HCT116 (cell line): ENCODE measurements at regions not wholly inside any gene's neighbourhood (a gene's known extent, or its start where the extent isn't known, plus 50 kb on each side); places are given as distances from the start of the nearest gene placed in this dataset.

Source experiments
- ATAC-seq: fragments of 200-7000 bp; cut with Tn5 transposase; 2 replicates; pipeline ENCODE4 v1.9.1; 2020; ENCODE audit warnings: mild to moderate bottlenecking, moderate library complexity
- BruUV-seq: library from RNA; stranded (reverse); fragments of 400-500 nt; replicated peaks from 2 replicates; lab custom pipeline; 2021; lab: Mats Ljungman, UMichigan
- CTCF ChIA-PET: fragments of 300-600 bp; sonication (Branson Sonifier 250); formaldehyde crosslinking; loops from one replicate; lab custom pipeline; 2021; ENCODE audit warnings: antibody characterized with exemption; lab: Charles Lee
- POLR2A ChIA-PET: fragments of 300-600, 350-600 bp; sonication (Branson Sonifier 250); formaldehyde crosslinking; loops from one replicate; lab custom pipeline; 2021; ENCODE audit warnings: antibody characterized with exemption; lab: Charles Lee
- RAD21 ChIA-PET, 2 experiments: fragments of 300-600 bp; sonication (Branson Sonifier 250); formaldehyde crosslinking; loops; one replicate each; lab custom pipeline; 2023; ENCODE audit warnings: low total read pairs in 2 of 2; ENCODE audit not compliant: uncharacterized antibody in 2 of 2, unreplicated experiment in 2 of 2, low non-redundant PET in 1 of 2; lab: Charles Lee
- DNase-seq: peaks from one replicate; pipeline ENCODE4 v3.0.0-alpha.2; 2010; ENCODE audit warnings: low read depth, low spot score
- H2AFZ ChIP-seq: fragments of 200-600 bp; shearing (Covaris generic), sonication (generic); 2 replicates; pipeline ENCODE4 v1.6.1; 2017; ENCODE audit warnings: low read depth, mixed run types, mixed read lengths, antibody characterized with exemption, low read length; ENCODE audit not compliant: poor library complexity, severe bottlenecking
- H3K27ac ChIP-seq: 2 replicates; pipeline ENCODE4 v1.5.1; 2012; ENCODE audit warnings: low read depth, low read length
- H3K27me3 ChIP-seq: fragments of 200-600 bp; sonication (generic); 2 replicates; pipeline ENCODE4 v1.6.1; 2016; ENCODE audit warnings: mixed run types, low read length, mixed read lengths; ENCODE audit not compliant: insufficient read depth
- H3K36me3 ChIP-seq, 2 experiments: fragments of 200-500 bp in 1 of 2; fragments of 200-600 bp in 1 of 2; sonication (Bioruptor generic) in 1 of 2; sonication (generic) in 1 of 2; 2 replicates each; pipeline versions ENCODE4 v1.5.1 to v1.6.1; 2014 to 2016; ENCODE audit warnings: low read length in 2 of 2, inconsistent platforms in 1 of 2, mixed read lengths in 1 of 2, mixed run types in 1 of 2; ENCODE audit not compliant: insufficient read depth in 2 of 2, control insufficient read depth in 1 of 2
- H3K4me1 ChIP-seq, 2 experiments: fragments of 200-600 bp in 1 of 2; sonication (generic) in 1 of 2; 2 replicates each; pipeline versions ENCODE4 v1.5.1 to v1.6.1; 2012 to 2017; ENCODE audit warnings: low read length in 2 of 2, inconsistent platforms in 1 of 2, mild to moderate bottlenecking in 1 of 2, mixed read lengths in 1 of 2, mixed run types in 1 of 2, moderate library complexity in 1 of 2; ENCODE audit not compliant: insufficient read depth in 2 of 2, control insufficient read depth in 1 of 2
- H3K4me2 ChIP-seq: fragments of 200-600 bp; sonication (generic); 2 replicates; pipeline ENCODE4 v1.6.1; 2017; ENCODE audit warnings: mixed run types, low read length, mixed read lengths
- H3K4me3 ChIP-seq, 2 experiments: fragments of 200-600 bp in 1 of 2; sonication (generic) in 1 of 2; replicated peaks in 1 of 2; 2 replicates each; pipeline ENCODE4 v1.5.1; 2011 to 2016; ENCODE audit warnings: low read length in 2 of 2, control low read depth in 1 of 2, low read depth in 1 of 2, mild to moderate bottlenecking in 1 of 2, mixed read lengths in 1 of 2, mixed run types in 1 of 2
- H3K79me2 ChIP-seq: fragments of 200-600 bp; sonication (generic); 2 replicates; pipeline ENCODE4 v1.6.1; 2017; ENCODE audit warnings: mild to moderate bottlenecking, mixed run types, low read length, moderate library complexity, mixed read lengths; ENCODE audit not compliant: insufficient read depth
- H3K9ac ChIP-seq: fragments of 200-600 bp; sonication (generic); 2 replicates; pipeline ENCODE4 v1.6.1; 2016; ENCODE audit warnings: low read length, mixed read lengths
- H3K9me2 ChIP-seq: fragments of 200-600 bp; sonication (generic), shearing (Covaris generic); 2 replicates; pipeline ENCODE4 v1.6.1; 2017; ENCODE audit warnings: mixed run types, mild to moderate bottlenecking, moderate library complexity; ENCODE audit not compliant: insufficient read depth
- H3K9me3 ChIP-seq, 2 experiments: fragments of 200-500 bp in 1 of 2; fragments of 200-600 bp in 1 of 2; sonication (Bioruptor generic) in 1 of 2; sonication (generic) in 1 of 2; 2 replicates each; pipeline ENCODE4 v1.6.1; 2014 to 2017; ENCODE audit warnings: low read length in 2 of 2, mixed read lengths in 2 of 2, inconsistent platforms in 1 of 2, low read depth in 1 of 2, mild to moderate bottlenecking in 1 of 2, mixed run types in 1 of 2, moderate library complexity in 1 of 2; ENCODE audit not compliant: control insufficient read depth in 1 of 2, insufficient read depth in 1 of 2
- H4K20me1 ChIP-seq: fragments of 200-600 bp; sonication (generic), shearing (Covaris generic); 2 replicates; pipeline ENCODE4 v1.6.1; 2017; ENCODE audit warnings: mixed run types, mild to moderate bottlenecking, moderate library complexity; ENCODE audit not compliant: insufficient read depth
- CBX3 ChIP-seq: IDR thresholded peaks from 2 replicates; pipeline ENCODE4 v1.6.1; 2012; ENCODE audit warnings: low read depth
- CEBPB ChIP-seq: IDR thresholded peaks from 2 replicates; pipeline ENCODE4 v1.6.1; 2012; ENCODE audit warnings: low read depth
- EGR1 ChIP-seq: IDR thresholded peaks from 2 replicates; pipeline ENCODE4 v1.6.1; 2012; ENCODE audit warnings: low read depth
- ELF1 ChIP-seq: IDR thresholded peaks from 2 replicates; pipeline ENCODE4 v1.6.1; 2012; ENCODE audit warnings: low read depth, borderline replicate concordance
- EZH2 ChIP-seq: fragments of 200-600 bp; sonication (generic); IDR thresholded peaks from 2 replicates; pipeline ENCODE4 v1.6.1; 2017; ENCODE audit warnings: antibody characterized with exemption, mixed run types
- EZH2phosphoT487 ChIP-seq: fragments of 200-600 bp; IDR thresholded peaks from 2 replicates; pipeline ENCODE4 v1.6.1; 2018; ENCODE audit warnings: antibody characterized with exemption, borderline replicate concordance
- FOSL1 ChIP-seq: IDR thresholded peaks from 2 replicates; pipeline ENCODE4 v1.6.1; 2012; ENCODE audit warnings: low read depth
- JUND ChIP-seq: IDR thresholded peaks from 2 replicates; pipeline ENCODE4 v1.6.1; 2012
- POLR2A ChIP-seq: IDR thresholded peaks from 2 replicates; pipeline ENCODE4 v1.7.0; 2011; ENCODE audit warnings: borderline replicate concordance; ENCODE audit not compliant: insufficient read depth, insufficient read length; ENCODE audit errors: extremely low read depth
- POLR2AphosphoS5 ChIP-seq: IDR thresholded peaks from 2 replicates; pipeline ENCODE4 v1.6.1; 2011; ENCODE audit warnings: mild to moderate bottlenecking, low read depth, low read length, moderate library complexity
- RAD21 ChIP-seq: IDR thresholded peaks from 2 replicates; pipeline ENCODE4 v1.6.1; 2012; ENCODE audit warnings: low read depth, mild to moderate bottlenecking
- SIN3A ChIP-seq: IDR thresholded peaks from 2 replicates; pipeline ENCODE4 v1.6.1; 2012; ENCODE audit warnings: low read depth
- SP1 ChIP-seq: IDR thresholded peaks from 2 replicates; pipeline ENCODE4 v1.6.1; 2012; ENCODE audit warnings: low read depth
- SRF ChIP-seq: IDR thresholded peaks from 2 replicates; pipeline ENCODE4 v1.6.1; 2012; ENCODE audit warnings: low read depth
- TCF7L2 ChIP-seq: IDR thresholded peaks from 2 replicates; pipeline ENCODE4 v1.7.0; 2011; ENCODE audit warnings: borderline replicate concordance, inconsistent platforms; ENCODE audit not compliant: insufficient read depth, insufficient read length; ENCODE audit errors: extremely low read depth
- YY1 ChIP-seq: IDR thresholded peaks from 2 replicates; pipeline ENCODE4 v1.6.1; 2011; ENCODE audit warnings: low read length, low read depth, moderate library complexity, mild to moderate bottlenecking; ENCODE audit not compliant: insufficient replicate concordance; ENCODE audit errors: extremely low read depth
- ZFX ChIP-seq: fragments of 450-650 bp; IDR thresholded peaks from 2 replicates; pipeline ENCODE4 v1.6.1; 2017
- ZNF274 ChIP-seq: fragments of 200-500 bp; sonication (Bioruptor generic); IDR thresholded peaks from 2 replicates; pipeline ENCODE4 v1.6.1; 2014; ENCODE audit warnings: mild to moderate bottlenecking, low read depth, low read length, inconsistent platforms
- intact Hi-C: fragments of 100-400 bp; cut with micrococcal nuclease; formaldehyde crosslinking; loops from 2 replicates; pipeline ENCODE4 v1.10.0; 2022
- TF ChIP-seq, protein P1 (sequence below): IDR thresholded peaks from 2 replicates; pipeline ENCODE4 v1.6.1; 2012
- TF ChIP-seq, protein P2 (sequence below), 3 experiments: fragments of 200-600 bp in 1 of 3; sonication (generic) in 1 of 3; IDR thresholded peaks in 2 of 3; conservative IDR thresholded peaks in 1 of 3; 2 replicates each; pipeline ENCODE4 v1.5.1; 2012 to 2017; ENCODE audit warnings: low read depth in 2 of 3, low read length in 2 of 3, antibody characterized with exemption in 1 of 3, borderline replicate concordance in 1 of 3, control low read depth in 1 of 3, mild to moderate bottlenecking in 1 of 3, mixed read lengths in 1 of 3, mixed run types in 1 of 3, moderate library complexity in 1 of 3; ENCODE audit not compliant: insufficient read depth in 1 of 3
- TF ChIP-seq, protein P3 (sequence below): IDR thresholded peaks from 2 replicates; pipeline ENCODE4 v1.6.1; 2011; ENCODE audit warnings: mild to moderate bottlenecking, low read length, moderate library complexity; ENCODE audit not compliant: insufficient replicate concordance; ENCODE audit errors: extremely low read depth

DNA sequence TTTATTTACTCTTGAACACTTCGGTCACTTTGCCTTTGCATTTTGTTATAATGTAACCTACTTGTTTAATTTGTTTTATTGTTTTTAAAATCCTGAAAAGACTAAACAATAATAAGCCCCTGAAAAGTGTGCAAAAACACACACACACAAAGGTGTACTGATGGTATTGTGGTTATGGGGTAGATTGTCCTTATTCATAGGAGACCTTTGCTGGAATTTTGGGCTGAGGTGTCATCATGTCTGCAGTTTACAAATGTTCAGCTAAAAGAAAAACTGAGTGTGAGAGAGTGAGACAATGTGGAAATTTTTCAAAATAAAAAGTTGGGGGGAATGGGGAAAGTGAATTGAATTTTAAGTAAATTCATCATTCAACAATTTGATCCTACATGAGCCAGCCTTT, 174.9 kb downstream of the QDPR start (continued):
- no peak for TF ChIP-seq FOSL1
- no peak for TF ChIP-seq EZH2
- TF ChIP-seq, protein P1, sequence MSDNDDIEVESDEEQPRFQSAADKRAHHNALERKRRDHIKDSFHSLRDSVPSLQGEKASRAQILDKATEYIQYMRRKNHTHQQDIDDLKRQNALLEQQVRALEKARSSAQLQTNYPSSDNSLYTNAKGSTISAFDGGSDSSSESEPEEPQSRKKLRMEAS = no peak
- no peak for TF ChIP-seq EZH2phosphoT487
- no peak for TF ChIP-seq JUND
- TF ChIP-seq POLR2A = no peak

DNA sequence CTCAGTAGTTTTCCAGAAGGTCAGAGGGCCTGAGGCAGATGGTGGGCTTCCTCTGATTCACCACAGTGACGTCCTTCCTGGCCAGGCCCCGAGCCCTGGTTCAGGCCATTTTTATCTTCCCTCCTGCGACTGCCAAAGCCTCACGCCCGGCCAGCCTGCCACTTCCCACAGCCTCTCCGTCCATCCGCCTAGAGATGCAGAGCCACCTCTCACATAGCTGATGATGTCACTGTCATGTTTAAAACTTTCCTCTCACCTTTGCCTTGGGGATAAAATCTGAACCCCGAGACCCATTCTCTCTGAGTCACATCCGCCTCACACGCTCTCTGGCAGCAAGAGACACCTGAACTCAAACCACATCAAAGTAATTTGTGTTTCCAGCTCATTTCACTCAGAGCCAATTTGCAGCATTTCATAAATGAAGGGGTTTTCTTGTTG, 175.3 kb downstream of the QDPR start:
- Histone ChIP-seq H3K27ac (no peak overlapping the region), H3K4me3 (peak overlapping the region in 1 of 2 experiments; percentile 15; a peak in 2 of 4 replicates), H3K9me3 (no peaks in the 10 kb centered on the region), H3K79me2 (no peaks in the 10 kb centered on the region), H3K4me2 (peak overlapping the region; percentile 65), H3K4me1 (peaks cover 19 to 21% of the 10 kb centered on the region in 2 experiments), H3K27me3 (peaks cover 6% of the 10 kb centered on the region; the same call in 1 of the 2 replicates), H2AFZ (peak overlapping the region; percentile 80), H4K20me1 (no peaks in the 10 kb centered on the region), H3K9ac (no peak overlapping the region), H3K9me2 (no peaks in the 10 kb centered on the region), H3K36me3 (no peaks in the 10 kb centered on the region)
- BruUV-seq = no TSS peak
- ChIA-PET POLR2A (no interaction called here), RAD21 (no interaction called here), CTCF (interaction anchor here (2.0 to 2.2 kb wide), 2 partner anchors 11 to 111 kb away, joined by 7 to 9 read pairs; no protein-coding TSS in a partner anchor)
- DNase-seq (peak; percentile 78), ATAC-seq (peak; percentile 87)
- intact Hi-C loops = no loop called here
- peak; percentile 46; the same call in 1 of the 2 replicates for TF ChIP-seq POLR2AphosphoS5
- TF ChIP-seq CEBPB = peak; percentile 88
- TF ChIP-seq SIN3A = peak; percentile 76
- peak; percentile 38 for TF ChIP-seq SRF
- TF ChIP-seq, protein P2, sequence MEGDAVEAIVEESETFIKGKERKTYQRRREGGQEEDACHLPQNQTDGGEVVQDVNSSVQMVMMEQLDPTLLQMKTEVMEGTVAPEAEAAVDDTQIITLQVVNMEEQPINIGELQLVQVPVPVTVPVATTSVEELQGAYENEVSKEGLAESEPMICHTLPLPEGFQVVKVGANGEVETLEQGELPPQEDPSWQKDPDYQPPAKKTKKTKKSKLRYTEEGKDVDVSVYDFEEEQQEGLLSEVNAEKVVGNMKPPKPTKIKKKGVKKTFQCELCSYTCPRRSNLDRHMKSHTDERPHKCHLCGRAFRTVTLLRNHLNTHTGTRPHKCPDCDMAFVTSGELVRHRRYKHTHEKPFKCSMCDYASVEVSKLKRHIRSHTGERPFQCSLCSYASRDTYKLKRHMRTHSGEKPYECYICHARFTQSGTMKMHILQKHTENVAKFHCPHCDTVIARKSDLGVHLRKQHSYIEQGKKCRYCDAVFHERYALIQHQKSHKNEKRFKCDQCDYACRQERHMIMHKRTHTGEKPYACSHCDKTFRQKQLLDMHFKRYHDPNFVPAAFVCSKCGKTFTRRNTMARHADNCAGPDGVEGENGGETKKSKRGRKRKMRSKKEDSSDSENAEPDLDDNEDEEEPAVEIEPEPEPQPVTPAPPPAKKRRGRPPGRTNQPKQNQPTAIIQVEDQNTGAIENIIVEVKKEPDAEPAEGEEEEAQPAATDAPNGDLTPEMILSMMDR (IDR thresholded peaks at IDR 0.05 in 2 of 3, conservative IDR thresholded peaks at IDR 0.05 in 1 of 3; ENCODE audit: borderline replicate concordance in 1 of 3, insufficient read depth in 1 of 3, low read depth in 2 of 3, low read length in 2 of 3) = no peak
- TF ChIP-seq EZH2 = no peak
- no peak for TF ChIP-seq POLR2A
- no peak for TF ChIP-seq ZFX
- no peak for TF ChIP-seq EGR1
- peak; percentile 92 for TF ChIP-seq TCF7L2
- no peak for TF ChIP-seq ZNF274
- TF ChIP-seq SP1 = peak; percentile 94
- no peak for TF ChIP-seq ELF1
- TF ChIP-seq, protein P3, sequence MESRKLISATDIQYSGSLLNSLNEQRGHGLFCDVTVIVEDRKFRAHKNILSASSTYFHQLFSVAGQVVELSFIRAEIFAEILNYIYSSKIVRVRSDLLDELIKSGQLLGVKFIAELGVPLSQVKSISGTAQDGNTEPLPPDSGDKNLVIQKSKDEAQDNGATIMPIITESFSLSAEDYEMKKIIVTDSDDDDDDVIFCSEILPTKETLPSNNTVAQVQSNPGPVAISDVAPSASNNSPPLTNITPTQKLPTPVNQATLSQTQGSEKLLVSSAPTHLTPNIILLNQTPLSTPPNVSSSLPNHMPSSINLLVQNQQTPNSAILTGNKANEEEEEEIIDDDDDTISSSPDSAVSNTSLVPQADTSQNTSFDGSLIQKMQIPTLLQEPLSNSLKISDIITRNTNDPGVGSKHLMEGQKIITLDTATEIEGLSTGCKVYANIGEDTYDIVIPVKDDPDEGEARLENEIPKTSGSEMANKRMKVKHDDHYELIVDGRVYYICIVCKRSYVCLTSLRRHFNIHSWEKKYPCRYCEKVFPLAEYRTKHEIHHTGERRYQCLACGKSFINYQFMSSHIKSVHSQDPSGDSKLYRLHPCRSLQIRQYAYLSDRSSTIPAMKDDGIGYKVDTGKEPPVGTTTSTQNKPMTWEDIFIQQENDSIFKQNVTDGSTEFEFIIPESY = no peak
- TF ChIP-seq JUND = peak; percentile 92
- TF ChIP-seq EZH2phosphoT487 = no peak
- TF ChIP-seq RAD21 = 0 out of 2 replicates have a peak, but pooled peaks have one; percentile 20
- peak; percentile 86 for TF ChIP-seq CBX3
- TF ChIP-seq, protein P1 = peak; percentile 55; the same call in 1 of the 2 replicates
- no peak for TF ChIP-seq YY1
